ENCODE measurements at regions not wholly inside any gene's neighbourhood (a gene's known extent, or its start where the extent isn't known, plus 50 kb on each side); places are given as distances from the start of the nearest gene placed in this dataset.
"Not testable (repeated sequence)": the region's sequence is repeated elsewhere in the genome, so short reads cannot be mapped to it uniquely, and the experiment has no call there.

DNA sequence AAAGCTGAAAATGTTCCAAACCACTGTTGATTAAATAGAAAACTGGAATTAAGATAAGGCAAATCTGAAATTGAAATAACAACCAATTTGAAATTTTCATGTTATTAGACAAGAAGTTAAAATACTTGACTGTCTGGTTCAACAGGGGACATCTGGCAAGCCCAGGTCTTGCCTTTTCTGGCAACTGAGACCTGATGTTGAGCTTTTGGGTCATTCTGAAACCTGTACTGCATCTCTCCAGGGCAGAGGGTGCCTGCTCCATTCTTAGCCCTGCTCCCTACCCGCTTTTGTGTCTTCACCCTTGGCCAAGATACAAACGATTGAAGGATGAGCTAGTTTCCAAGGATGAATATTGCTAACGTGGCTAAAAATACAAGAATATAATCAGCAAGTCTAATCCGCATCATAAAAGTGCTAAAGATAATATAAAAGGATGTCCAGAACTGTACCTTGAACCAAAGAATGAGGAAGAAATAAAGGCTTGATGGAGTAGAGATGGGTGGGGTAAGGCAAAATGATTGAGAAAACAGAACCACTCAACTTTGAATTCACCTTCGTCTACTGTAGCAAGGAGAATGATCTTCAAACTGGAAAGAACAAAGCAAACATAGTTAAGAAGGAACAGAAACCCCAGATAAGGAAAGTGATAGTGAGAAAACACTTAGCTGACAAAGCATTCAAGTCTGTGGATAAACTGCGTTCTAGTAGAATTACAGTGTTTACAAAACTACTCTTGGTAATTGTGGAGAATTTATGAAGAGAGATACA is 109.8 kb upstream of the MAN1A1 start:
- no peak for DNase-seq

DNA sequence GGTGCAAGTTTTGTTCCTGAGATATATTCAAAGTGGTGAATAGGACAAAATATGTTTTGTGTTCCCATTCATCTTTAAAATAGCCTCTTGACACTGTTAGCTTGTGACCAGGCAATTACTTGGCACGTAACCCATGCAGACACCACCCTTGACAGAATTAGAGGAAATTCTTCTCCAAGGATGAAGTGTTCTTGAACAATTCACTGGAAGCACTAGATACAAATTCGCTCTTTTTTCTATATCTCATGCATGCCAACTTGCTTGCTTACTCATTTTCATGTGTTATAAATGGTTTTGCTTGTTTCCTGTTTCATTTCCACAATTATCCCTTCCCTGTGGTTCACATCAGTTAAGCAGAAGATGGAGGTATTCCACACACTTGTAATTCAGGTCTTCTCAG is 105.2 kb upstream of the MAN1A1 start:
- no peak for DNase-seq

DNA sequence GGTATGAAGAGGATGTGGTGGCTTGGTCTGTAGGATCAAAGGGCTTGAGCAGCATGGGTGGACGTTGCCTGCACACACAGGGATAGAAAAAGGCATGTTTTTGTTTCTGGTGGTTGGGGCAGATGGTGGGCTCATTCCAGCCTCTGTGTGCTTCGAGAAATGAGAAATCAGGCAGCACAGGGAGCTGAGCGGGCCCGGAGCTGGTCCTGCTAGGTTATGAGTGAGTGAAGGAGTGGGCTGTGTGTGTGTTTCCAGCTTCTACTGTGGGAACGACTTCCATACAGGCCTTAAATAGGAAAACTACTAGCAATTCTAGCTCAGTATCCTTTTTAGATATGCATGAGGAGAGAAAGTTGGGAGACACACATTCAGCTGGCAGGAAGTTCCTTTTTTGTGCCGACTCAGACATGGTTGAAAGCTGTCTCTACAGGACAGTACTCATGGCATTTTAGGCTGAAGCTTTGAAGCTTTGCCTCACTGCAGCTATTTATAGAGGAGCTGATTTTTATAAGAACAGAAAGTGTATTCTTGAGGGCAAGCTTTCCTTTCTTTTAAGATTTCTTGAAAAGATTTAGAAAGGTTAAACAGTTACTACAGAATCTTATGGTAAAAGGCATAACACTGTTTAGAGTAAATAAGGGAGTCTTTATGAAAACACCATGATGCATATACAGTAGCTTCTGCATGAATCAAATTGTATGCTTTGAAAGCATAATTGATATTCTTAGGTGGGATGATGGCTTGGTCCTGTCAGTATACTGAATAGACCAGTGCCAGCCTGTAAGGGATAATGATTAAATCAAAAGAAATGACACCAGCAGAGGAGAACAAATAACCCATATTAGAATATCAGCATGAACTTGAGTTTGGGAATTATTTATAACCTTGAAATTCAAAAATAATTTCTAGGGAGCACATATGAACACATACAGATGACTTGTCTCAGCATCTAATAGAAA is 104.0 kb upstream of the MAN1A1 start:
- no peak for DNase-seq

DNA sequence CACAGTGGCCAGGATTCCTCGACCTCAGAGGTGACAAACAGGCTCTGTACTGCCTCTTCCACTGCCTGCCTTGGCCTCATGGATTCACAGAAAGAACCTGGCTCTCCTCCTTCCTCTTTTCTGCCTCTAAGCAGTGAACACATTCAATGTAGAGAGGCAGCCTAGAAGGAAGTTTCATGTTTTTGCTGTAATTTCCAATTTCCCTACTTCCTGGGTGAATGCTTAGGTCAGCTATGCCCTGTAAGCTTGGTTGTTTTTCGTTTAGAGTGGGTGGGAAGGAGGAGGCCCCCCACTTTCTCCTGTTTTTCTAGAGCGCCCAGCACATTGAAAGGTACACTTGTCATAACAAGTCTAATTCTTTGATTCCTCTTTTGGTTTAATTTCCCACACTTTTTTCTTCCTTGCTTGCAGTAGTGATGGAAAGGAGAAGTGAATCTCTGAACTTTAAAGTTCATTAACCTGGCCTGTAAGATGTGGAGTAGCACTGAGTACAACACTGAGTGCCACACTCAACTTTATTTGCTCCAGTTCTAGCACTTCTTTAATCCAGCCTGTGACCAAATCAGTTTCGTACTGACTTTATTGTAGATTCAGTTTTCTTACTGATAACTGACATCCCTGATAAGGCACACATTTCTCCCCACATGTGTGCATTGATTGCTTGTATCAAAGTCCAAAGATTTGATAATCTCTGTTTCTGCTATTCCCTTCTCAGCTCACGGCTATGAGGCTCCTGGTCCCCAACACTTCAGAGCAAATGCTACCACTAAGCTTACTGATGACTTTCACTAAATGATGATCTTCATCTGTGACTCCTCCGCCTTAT is 100.0 kb upstream of the MAN1A1 start:
- DNase-seq: no peak

DNA sequence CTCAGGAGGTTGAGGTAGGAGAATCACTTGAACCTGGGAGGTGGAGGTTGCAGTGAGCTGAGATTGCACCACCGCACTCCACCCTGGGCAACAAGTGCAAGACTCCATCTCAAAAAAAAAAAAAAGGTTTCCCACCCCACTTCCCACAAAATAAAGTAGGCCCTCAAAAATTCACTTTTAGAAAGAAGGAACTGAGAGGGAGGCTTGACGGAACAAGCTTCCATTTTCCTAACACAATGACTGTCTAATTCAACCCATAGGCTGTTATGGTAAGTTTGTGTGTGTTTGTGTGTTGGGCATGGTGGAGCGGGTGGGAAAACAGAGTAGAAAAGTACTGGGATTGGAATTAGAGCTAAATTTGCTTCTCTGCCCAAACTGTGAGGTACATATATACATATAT is 98.4 kb upstream of the MAN1A1 start:
- DNase-seq: no peak

DNA sequence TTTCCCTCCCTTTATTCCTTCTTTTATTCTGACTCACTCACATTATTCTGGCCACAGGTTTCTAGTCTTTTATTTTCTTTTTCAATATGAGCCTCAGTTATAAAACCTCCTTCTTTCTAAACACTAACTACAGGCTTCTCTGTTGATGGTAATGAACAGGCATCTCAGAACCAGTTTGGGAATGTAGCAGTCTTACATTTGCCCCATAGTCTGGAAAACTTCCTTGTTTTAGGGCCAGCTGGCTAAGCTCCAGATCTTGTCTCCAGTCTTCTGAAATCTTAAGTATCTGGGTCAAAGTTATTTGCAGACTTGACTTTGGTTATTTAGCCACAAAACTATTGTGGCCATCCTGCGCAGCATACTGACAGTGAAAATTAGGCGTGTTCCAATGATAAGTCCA is 97.0 kb upstream of the MAN1A1 start:
- DNase-seq: no peak

DNA sequence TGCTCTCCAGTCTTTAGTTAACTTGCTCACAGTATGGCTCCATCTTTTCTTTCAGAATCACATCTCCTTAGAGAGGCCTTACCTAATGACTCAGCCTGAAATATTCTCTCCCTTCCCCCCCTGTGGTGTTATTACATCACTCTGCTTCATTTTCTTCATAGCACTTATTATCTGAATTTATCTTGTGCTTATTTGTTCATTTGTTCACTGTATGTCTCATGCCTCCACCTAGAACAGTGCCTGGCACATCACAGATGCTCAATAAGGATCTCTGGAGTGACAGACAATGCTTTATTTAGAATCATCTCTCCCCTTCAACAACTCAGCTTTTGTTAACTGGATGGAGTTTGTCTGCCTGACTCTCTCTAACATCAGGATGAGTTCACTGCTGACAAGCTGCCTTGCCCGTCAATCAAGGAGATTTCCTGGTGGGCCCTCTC is 96.6 kb upstream of the MAN1A1 start:
- DNase-seq: no peak

DNA sequence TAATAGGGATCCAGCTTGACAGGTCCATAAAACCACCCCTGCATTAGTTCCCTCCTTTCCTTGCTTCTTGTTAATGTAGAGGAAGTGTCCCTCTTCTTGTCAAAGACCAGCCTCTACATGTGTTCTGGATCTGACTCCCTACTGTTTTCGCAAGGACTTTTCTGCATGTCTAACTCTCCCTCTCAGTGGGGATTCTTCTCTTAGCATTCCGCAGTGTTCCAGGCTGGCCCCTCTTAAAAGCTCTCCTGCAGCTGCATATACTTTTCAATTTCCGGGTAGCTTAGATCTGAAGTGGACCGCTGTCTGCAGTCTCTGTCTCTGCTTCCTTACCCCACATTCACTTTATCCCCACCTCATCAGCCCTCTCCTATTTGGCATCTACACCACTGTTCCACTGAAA is 96.1 kb upstream of the MAN1A1 start:
- no peak for DNase-seq

DNA sequence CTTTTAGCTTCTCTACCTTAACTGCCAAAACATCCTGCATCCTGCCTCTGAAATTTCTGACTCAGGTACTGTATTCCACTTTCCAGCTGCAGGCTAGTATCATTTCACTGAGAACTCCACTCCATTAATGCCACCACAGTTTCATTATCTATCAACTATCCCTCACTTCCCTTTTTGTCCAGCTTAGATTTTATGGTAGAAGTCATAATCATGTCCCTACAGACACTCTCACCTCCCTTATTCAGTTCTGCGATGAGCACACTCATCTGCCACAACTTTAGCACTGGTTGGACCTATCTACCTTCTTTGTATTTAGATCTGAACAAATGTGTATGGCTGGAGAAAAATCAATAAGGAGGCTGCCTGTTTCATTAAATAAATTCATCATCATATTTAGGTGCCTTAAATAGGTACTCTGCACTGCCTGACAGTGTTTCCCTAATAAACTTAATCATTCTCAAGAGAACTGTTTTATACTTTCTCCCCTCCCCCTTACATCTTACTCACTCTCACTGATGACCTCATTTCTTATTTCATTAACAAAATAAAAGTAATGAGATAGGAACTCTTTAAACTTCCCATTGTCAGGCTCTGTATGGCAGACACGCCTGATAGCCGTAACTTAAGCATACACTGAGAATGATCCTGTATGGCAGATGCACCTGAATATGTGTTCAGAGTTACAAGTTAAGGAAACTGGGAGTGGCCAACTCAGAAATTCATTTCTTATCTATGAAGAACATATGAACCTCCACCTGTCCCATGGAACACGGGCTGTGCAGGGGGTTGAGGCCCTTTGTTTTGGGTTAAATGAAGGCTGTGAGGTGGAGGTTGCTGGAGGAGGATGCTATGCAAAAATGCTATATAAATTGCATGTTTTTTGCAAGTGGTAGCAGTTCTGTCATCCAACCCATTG is 95.3 kb upstream of the MAN1A1 start:
- DNase-seq: no peak

DNA sequence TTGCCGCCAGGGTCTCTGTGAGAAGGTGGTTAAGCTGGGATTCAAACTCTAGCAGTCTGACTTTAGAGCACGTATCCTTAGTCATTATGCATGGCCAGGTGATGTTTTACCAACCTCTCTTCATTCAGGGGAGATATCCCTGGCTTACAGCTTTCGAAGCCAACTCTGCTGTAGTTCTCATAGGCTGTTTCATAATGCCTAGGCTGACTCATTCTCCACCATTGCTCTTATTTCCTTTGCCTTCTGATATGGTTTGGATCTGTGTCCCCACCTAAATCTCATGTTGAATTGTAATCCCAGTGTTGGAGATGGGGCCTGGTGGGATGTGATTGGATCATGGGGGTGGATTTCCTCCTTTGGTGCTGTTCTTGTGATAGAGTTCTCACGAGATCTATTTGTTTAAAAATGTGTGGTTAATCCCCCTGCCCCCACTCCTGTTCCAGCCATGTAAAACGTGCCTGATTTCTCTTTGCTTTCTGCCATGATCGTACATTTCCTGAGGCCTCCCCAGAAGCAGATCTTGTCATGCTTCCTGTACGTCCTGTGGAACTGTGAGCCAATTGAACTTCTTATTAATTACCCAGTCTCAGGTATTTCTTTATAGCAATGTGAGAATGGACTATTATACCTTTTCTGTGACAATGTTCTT is 94.6 kb upstream of the MAN1A1 start:
- no peak for DNase-seq

DNA sequence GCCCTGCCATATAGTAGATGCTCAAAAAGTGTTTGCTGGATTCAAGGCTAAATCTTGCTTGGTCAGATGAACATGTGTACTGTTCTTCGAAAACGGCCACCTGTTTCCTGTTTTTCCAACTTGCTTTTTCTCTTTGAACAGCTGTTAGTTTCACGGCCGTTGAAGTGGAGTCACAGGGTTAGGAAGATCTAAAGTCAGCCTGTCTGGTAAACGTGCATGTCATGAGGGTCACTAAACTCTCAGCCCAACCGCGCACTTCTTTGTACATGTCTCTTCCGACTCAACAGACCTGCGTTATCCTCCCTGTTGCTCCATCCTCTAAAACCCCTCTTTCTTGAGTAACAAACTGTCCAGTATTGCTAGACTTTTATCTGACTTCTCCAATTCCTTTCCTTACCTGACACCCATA is 93.2 kb upstream of the MAN1A1 start:
- no peak for DNase-seq

DNA sequence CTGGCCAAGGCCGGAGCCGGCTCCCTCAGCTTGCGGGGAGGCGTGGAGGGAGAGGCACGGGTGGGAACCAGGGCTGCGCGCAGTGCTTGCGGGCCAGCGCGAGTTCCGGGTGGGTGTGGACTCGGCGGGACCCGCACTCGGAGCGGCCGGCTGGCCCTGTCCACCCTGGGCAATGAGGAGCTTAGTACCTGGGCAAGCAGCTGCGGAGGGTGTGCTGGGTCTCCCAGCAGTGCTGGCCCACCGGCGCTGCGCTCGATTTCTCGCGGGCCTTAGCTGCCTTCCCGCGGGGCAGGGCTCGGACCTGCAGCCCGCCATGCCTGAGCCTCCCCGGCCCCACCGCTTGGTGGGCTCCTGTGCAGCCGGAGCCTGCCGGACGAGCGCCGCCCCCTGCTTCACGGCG is 91.4 kb upstream of the MAN1A1 start:
- no peak for DNase-seq

DNA sequence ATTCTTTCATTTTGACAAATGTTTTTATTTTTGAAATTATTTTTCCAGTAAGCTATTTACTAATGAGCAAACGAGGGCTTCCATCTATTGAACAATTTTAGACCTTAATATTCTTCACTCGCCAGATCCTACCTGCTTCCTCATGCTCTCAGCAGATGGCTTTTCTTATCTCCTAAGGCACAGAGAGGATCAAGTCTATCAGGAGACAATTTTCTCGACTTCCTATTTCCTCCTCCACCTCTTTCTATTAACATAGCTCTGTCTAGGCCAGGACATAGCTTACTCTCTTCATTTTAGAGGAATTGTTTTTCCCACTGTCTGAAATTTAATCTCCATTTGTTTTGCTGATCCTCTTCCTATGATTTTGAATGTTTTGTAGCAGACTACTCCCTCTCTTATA is 87.0 kb upstream of the MAN1A1 start:
- DNase-seq: no peak

DNA sequence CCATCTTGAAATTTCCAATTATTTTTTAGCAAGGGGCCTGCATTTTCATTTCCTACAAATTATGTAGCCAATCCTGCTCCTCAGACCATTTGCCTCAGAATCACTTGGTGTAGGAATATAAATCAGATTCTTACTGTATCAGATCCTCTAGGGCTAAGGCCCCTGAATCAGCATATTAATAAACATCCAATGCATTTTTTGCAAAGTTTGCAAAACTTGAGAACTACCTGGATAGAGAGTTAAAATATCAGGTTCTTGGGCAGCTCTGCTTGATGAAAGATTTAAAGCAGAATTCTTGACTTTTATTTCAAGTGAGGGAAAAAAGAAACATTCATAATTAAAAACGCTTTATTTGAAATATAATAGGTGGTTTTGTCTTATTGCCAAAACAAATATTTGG is 82.2 kb upstream of the MAN1A1 start:
- DNase-seq: no peak

DNA sequence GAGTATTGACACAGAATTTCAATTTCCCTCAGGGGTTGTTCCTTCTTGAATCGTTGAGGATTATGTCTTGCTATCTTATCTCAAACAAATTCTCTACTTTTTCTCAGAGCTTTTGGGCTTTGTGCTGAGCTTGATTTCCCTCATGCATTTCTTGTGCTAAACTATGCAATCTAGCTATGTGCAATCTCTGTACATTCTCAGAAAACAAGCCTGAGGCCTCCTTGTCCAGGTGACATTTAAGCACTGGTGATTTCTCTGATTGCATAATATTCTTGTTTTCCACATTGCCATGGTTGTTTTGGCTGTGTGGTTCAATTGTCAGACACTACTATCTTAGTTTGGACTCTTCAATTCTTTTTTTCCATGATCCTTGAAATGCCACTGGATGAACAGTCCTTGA is 81.2 kb upstream of the MAN1A1 start:
- DNase-seq: no peak

DNA sequence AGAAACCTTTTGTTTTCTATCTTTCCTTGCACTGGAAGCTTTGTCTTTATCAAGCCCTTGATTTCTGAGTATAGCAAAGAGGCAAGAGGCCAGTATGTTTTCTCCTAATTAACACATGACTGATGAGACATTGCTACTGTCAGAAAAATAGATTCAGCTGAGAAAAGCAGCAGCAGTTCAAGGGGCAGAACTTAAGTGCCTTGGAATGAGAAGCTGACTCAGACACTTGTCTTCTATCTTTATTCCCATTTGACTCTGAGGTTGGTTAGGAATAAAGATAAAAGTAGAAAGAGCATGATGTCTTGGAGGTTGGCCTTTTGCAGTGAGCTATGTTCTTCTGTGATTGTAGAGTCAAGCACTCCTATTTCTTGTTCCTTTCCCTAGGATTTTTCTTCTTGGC is 79.1 kb upstream of the MAN1A1 start:
- no peak for DNase-seq

DNA sequence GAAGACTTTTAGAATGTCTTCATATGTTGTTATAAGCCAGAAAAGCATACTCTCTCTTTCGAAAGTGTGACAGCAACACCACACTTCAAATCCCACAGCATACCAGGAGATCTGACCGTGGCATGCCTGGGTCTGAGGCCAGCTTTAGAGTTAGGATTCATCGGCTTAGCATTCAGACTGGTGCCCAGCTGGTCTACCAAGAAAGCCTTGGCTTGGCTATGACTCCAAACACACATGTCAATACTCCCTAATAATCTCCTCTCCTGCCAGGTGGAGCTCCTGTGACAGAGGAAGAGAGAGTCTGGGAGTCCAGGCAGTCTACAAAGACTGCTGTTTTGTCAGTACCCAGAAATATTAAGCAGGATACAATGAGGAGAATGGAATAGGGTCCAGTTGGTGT is 77.1 kb upstream of the MAN1A1 start:
- no peak for DNase-seq

DNA sequence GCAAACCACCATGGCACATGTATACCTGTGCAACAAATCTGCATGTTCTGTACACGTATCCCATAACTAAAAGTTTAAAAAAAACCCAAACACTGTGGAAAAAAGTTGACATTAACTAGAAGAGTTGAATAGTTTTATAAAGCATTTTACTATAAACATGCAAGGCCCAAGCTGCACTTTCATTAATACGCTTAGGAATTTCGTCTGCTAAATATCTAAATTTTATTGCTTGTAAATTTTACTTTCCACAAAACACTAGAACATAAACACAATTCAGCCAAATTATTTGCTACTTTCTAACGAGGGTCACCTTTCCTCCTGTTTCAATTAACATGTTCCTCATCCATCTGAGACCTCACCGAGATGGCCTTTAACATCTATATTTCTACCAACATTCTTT is 74.4 kb upstream of the MAN1A1 start:
- no peak for DNase-seq

DNA sequence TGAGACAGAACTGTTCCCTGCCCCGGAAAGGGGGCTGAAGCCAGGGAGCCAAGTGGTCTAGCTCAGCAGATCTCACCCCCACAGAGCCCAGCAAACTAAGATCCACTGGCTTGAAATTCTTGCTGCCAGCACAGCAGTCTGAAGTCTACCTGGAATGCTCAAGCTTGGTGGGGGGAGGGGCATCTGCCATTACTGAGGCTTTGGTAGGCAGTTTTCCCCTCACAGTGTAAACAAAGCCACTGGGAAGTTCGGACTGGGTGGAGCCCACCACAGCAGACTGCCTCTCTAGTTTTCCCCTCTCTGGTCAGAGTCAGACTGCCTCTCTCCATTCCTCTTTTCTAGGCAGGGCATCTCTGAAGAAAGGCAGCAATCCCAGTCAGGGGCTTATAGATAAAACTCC is 68.5 kb upstream of the MAN1A1 start:
- not testable (repeated sequence) for DNase-seq

DNA sequence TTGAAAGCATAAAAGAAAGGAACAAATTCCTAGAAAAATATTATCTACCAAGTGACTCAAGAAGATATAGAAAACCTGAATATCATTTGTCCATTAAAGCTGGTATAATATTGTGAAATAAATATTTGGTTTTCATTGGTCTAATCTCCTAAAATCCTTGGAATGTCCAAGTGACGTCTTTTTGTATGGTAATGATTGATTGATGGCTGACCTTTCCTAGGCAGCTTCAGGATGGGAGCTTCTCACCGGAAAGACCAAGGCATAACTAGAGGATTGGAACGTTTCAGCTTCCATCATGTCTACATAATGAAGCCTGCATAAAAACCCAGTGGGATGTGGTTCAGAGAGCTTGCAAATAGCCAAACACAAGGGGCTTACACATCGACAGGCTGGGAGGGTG is 57.6 kb upstream of the MAN1A1 start:
- no peak for DNase-seq

DNA sequence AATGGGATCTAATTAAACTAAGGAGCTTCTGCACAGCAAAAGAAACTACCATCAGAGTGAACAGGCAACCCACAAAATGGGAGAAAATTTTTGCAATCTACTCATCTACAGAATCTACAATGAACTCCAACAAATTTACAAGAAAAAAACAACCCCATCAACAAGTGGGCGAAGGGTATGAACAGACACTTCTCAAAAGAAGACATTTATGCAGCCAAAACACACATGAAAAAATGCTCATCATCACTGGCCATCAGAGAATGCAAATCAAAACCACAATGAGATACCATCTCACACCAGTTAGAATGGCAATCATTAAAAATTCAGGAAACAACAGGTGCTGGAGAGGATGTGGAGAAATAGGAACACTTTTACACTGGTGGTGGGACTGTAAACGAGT is 55.6 kb upstream of the MAN1A1 start:
- not testable (repeated sequence) for DNase-seq

Data from CD4-positive, alpha-beta T cell treated with Interleukin-4 for 4 hours (primary cell).